Liver (tissue), 8 donors: ENCODE measurements at regions not wholly inside any gene's neighbourhood (a gene's known extent, or its start where the extent isn't known, plus 50 kb on each side); places are given as distances from the start of the nearest gene placed in this dataset.

Experiments
- DNase-seq: peaks from one replicate; pipeline ENCODE4 v3.0.0-alpha.2; 2017; ENCODE audit warnings: low spot score
- H3K27ac ChIP-seq, 2 donors: one replicate each; pipeline ENCODE4 v1.7.0; 2013; ENCODE audit warnings: inconsistent platforms in 2 of 2, low read length in 2 of 2, control low read depth in 1 of 2, low read depth in 1 of 2, mild to moderate bottlenecking in 1 of 2
- H3K27me3 ChIP-seq, 4 donors: one replicate each; pipeline versions ENCODE4 v1.6.1 to v1.7.0; 2013; ENCODE audit warnings: low read length in 3 of 4, inconsistent platforms in 1 of 4, mild to moderate bottlenecking in 1 of 4, moderate library complexity in 1 of 4; ENCODE audit not compliant: control insufficient read depth in 4 of 4, insufficient read depth in 4 of 4
- H3K36me3 ChIP-seq, 4 donors: one replicate each; pipeline versions ENCODE4 v1.6.1 to v1.7.0; 2013; ENCODE audit warnings: low read length in 3 of 4, mild to moderate bottlenecking in 3 of 4, low read depth in 1 of 4, moderate library complexity in 1 of 4; ENCODE audit not compliant: control insufficient read depth in 4 of 4, insufficient read depth in 3 of 4
- H3K4me1 ChIP-seq, 4 donors: one replicate each; pipeline versions ENCODE4 v1.6.1 to v1.7.0; 2013; ENCODE audit warnings: low read length in 3 of 4, mild to moderate bottlenecking in 3 of 4, moderate library complexity in 1 of 4; ENCODE audit not compliant: control insufficient read depth in 4 of 4, insufficient read depth in 4 of 4
- H3K4me3 ChIP-seq, 3 donors: one replicate each; pipeline versions ENCODE4 v1.6.1 to v1.7.0; 2013; ENCODE audit warnings: low read length in 3 of 3, control low read depth in 1 of 3, low read depth in 1 of 3, mild to moderate bottlenecking in 1 of 3
- H3K9ac ChIP-seq, 2 donors: one replicate each; pipeline ENCODE4 v1.7.0; 2013; ENCODE audit warnings: low read length in 2 of 2, mild to moderate bottlenecking in 2 of 2, moderate library complexity in 2 of 2, control low read depth in 1 of 2, low read depth in 1 of 2
- H3K9me3 ChIP-seq, 4 donors: one replicate each; pipeline versions ENCODE4 v1.6.1 to v1.7.0; 2013; ENCODE audit warnings: low read length in 3 of 4; ENCODE audit not compliant: control insufficient read depth in 4 of 4
- FOXA1 ChIP-seq: IDR thresholded peaks from 2 replicates; pipeline ENCODE4 v1.6.1; 2016; ENCODE audit warnings: antibody characterized with exemption
- HNF4A ChIP-seq, 2 donors: conservative IDR thresholded peaks; 2 replicates each; pipeline ENCODE4 v1.6.1; 2016; ENCODE audit warnings: antibody characterized with exemption in 2 of 2, mild to moderate bottlenecking in 2 of 2
- HNF4G ChIP-seq: IDR thresholded peaks from 2 replicates; pipeline ENCODE4 v1.6.1; 2016; ENCODE audit warnings: antibody characterized with exemption
- JUND ChIP-seq, 2 donors: IDR thresholded peaks; 2 replicates each; pipeline ENCODE4 v1.6.1; 2016; ENCODE audit warnings: antibody characterized with exemption in 2 of 2
- NR2F2 ChIP-seq: IDR thresholded peaks from 2 replicates; pipeline ENCODE4 v1.6.1; 2016; ENCODE audit warnings: antibody characterized with exemption
- TAF1 ChIP-seq: conservative IDR thresholded peaks from 2 replicates; pipeline ENCODE4 v1.6.1; 2016; ENCODE audit warnings: antibody characterized with exemption, mild to moderate bottlenecking
- WGBS: extraction: QIAGEN DNeasy Blood & Tissue Kit; methylation state at CpG from one replicate; pipeline ENCODE4 v1.1.7; 2013; 5-methylcytosine and 5-hydroxymethylcytosine counted together
- TF ChIP-seq, protein P1 (sequence below): IDR thresholded peaks from 2 replicates; pipeline ENCODE4 v1.6.1; 2016; ENCODE audit warnings: antibody characterized with exemption
- TF ChIP-seq, protein P2 (sequence below): fragments of 150-350 bp; IDR thresholded peaks from 2 replicates; pipeline ENCODE4 v1.5.1; 2017; ENCODE audit warnings: improper control_type of control experiment, low read depth, low read length; ENCODE audit not compliant: missing input control
- TF ChIP-seq, protein P3 (sequence below): IDR thresholded peaks from 2 replicates; pipeline ENCODE4 v1.6.1; 2016; ENCODE audit warnings: antibody characterized with exemption
- TF ChIP-seq, protein P4 (sequence below): IDR thresholded peaks from 2 replicates; pipeline ENCODE4 v1.6.1; 2016; ENCODE audit warnings: antibody characterized with exemption, mild to moderate bottlenecking
- donor health status: healthy.
- donor health status: healthy.
- donor health status: healthy.
- donor health status: healthy.
- donor health status: healthy.

DNA sequence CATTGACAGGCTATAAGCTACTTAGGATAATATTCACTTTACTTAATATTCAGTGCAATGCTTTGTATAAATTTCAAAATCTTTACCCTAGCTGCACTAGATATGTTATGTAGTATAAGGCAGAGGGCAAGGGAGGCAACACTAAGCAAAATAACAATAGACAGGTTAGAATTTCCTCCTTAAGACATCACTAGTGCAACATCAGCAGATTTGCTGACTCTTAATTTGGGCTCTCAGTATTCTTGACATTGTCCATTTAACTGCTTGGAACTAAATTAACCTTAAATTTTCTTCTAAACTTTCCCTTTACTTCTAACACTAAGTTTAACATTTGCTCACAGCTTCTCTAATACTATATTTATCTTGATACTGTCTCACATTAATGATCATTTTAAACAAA is 273.9 kb downstream of the DIO2 start (continued):
- TF ChIP-seq, protein P1, sequence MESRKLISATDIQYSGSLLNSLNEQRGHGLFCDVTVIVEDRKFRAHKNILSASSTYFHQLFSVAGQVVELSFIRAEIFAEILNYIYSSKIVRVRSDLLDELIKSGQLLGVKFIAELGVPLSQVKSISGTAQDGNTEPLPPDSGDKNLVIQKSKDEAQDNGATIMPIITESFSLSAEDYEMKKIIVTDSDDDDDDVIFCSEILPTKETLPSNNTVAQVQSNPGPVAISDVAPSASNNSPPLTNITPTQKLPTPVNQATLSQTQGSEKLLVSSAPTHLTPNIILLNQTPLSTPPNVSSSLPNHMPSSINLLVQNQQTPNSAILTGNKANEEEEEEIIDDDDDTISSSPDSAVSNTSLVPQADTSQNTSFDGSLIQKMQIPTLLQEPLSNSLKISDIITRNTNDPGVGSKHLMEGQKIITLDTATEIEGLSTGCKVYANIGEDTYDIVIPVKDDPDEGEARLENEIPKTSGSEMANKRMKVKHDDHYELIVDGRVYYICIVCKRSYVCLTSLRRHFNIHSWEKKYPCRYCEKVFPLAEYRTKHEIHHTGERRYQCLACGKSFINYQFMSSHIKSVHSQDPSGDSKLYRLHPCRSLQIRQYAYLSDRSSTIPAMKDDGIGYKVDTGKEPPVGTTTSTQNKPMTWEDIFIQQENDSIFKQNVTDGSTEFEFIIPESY, result no peak
- no peak for TF ChIP-seq HNF4G
- TF ChIP-seq, protein P2, sequence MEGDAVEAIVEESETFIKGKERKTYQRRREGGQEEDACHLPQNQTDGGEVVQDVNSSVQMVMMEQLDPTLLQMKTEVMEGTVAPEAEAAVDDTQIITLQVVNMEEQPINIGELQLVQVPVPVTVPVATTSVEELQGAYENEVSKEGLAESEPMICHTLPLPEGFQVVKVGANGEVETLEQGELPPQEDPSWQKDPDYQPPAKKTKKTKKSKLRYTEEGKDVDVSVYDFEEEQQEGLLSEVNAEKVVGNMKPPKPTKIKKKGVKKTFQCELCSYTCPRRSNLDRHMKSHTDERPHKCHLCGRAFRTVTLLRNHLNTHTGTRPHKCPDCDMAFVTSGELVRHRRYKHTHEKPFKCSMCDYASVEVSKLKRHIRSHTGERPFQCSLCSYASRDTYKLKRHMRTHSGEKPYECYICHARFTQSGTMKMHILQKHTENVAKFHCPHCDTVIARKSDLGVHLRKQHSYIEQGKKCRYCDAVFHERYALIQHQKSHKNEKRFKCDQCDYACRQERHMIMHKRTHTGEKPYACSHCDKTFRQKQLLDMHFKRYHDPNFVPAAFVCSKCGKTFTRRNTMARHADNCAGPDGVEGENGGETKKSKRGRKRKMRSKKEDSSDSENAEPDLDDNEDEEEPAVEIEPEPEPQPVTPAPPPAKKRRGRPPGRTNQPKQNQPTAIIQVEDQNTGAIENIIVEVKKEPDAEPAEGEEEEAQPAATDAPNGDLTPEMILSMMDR, result no peak

DNA sequence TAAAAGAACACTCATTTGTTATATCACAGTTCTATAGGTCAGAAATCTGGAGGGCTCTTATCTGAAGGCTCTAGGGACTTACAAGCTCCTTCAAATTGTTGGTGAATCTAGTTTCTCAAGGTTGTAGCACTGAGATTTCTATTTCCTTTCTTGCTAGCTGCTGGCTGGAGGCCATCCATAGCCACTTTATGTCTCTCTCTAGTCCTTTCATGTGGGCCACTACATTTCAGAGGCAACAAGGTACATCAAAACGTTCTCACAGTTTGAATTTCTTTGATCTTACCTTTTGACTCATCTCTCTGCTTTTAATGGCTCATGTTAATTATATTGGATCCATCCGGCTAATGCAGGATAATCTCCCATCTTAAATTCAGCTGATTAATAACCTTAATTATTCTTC is 286.8 kb downstream of the DIO2 start:
- 55% methylated on average over 2 of the region's 2 CpGs for WGBS
- no peak for DNase-seq
- Histone ChIP-seq H3K27me3 (no peaks in the 10 kb centered on the region), H3K27ac (no peak overlapping the region), H3K9ac (no peak overlapping the region), H3K4me3 (no peak overlapping the region), H3K4me1 (peaks cover 0 to 6% (median 1%) of the 10 kb centered on the region in 4 donors), H3K36me3 (no peaks in the 10 kb centered on the region), H3K9me3 (peaks cover 0 to 6% (median 2%) of the 10 kb centered on the region in 4 donors)
- no peak for TF ChIP-seq NR2F2
- TF ChIP-seq, protein P1, result no peak

DNA sequence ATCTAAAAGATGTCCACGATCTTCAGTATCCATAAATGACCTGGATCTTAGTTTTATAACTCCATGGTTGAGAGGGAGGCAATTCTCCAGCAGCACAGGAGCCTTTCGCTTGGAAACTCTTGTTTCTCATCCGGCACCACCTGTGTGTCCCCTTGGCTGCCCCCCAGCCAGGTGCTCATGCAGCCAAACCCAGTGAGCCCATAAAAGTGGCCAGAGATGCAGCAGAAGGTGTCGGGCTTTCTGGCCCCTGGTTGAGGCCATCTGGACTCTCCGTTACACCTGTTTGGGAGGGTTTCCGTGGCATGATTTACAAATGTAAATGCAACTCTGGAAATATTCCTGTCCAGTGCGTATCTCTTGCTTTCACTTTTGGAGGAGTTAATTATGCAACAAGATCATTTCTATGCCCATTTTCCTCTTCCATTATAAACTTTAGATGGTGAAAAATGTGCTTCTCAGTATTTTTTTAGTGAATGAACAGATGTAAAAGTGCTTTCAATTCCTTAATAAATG is 291.1 kb downstream of the DIO2 start:
- Histone ChIP-seq H3K4me1 (peaks cover 0 to 9% (median 3%) of the 10 kb centered on the region in 4 donors), H3K27ac (peak overlapping the region in 1 of 2 donors; percentile 15), H3K27me3 (no peaks in the 10 kb centered on the region), H3K36me3 (no peaks in the 10 kb centered on the region), H3K4me3 (no peak overlapping the region), H3K9me3 (peaks cover 0 to 6% (median 2%) of the 10 kb centered on the region in 4 donors), H3K9ac (no peak overlapping the region)
- no peak for DNase-seq
- 70% methylated on average over 7 of the region's 7 CpGs for WGBS
- TF ChIP-seq, protein P3, sequence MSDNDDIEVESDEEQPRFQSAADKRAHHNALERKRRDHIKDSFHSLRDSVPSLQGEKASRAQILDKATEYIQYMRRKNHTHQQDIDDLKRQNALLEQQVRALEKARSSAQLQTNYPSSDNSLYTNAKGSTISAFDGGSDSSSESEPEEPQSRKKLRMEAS, result no peak
- TF ChIP-seq NR2F2 (no peak), JUND (IDR thresholded peaks at IDR 0.05) (no peak), FOXA1 (no peak), HNF4A (conservative IDR thresholded peaks at IDR 0.05) (no peak), TAF1 (no peak)
- TF ChIP-seq, protein P4, sequence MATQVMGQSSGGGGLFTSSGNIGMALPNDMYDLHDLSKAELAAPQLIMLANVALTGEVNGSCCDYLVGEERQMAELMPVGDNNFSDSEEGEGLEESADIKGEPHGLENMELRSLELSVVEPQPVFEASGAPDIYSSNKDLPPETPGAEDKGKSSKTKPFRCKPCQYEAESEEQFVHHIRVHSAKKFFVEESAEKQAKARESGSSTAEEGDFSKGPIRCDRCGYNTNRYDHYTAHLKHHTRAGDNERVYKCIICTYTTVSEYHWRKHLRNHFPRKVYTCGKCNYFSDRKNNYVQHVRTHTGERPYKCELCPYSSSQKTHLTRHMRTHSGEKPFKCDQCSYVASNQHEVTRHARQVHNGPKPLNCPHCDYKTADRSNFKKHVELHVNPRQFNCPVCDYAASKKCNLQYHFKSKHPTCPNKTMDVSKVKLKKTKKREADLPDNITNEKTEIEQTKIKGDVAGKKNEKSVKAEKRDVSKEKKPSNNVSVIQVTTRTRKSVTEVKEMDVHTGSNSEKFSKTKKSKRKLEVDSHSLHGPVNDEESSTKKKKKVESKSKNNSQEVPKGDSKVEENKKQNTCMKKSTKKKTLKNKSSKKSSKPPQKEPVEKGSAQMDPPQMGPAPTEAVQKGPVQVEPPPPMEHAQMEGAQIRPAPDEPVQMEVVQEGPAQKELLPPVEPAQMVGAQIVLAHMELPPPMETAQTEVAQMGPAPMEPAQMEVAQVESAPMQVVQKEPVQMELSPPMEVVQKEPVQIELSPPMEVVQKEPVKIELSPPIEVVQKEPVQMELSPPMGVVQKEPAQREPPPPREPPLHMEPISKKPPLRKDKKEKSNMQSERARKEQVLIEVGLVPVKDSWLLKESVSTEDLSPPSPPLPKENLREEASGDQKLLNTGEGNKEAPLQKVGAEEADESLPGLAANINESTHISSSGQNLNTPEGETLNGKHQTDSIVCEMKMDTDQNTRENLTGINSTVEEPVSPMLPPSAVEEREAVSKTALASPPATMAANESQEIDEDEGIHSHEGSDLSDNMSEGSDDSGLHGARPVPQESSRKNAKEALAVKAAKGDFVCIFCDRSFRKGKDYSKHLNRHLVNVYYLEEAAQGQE, result no peak
- TF ChIP-seq, protein P2, result no peak
